Hematopoietic multipotent progenitor cell (in vitro differentiated cells): ENCODE measurements at regions not wholly inside any gene's neighbourhood (a gene's known extent, or its start where the extent isn't known, plus 50 kb on each side); places are given as distances from the start of the nearest gene placed in this dataset.

Source experiments
- DNase-seq, 3 donors: peaks; one replicate each; pipeline ENCODE4 v3.0.0-alpha.2; 2011 to 2015; ENCODE audit warnings: low read depth in 2 of 3, low spot score in 2 of 3

GRCh38 chr4:34732176-34732950 lies 1512.0 kb downstream of the ARAP2 start:
- DNase-seq, result no peak

GRCh38 chr4:34733185-34733941 lies 1511.0 kb downstream of the ARAP2 start:
- no peak for DNase-seq

- DNase-seq, result no peak
Observed at GRCh38 chr4:34766935-34767334, 1477.4 kb downstream of the ARAP2 start.

- no peak for DNase-seq
Observed at GRCh38 chr4:34767407-34767806, 1476.9 kb downstream of the ARAP2 start.

GRCh38 chr4:34771632-34772031 lies 1472.7 kb downstream of the ARAP2 start:
- DNase-seq, result no peak

- DNase-seq, result no peak
Observed at GRCh38 chr4:34790131-34790530, 1454.2 kb downstream of the ARAP2 start.

- no peak for DNase-seq
Observed at GRCh38 chr4:34791209-34791608, 1453.1 kb downstream of the ARAP2 start.

- no peak for DNase-seq
Observed at GRCh38 chr4:34800953-34801352, 1443.4 kb downstream of the ARAP2 start.

GRCh38 chr4:34814266-34814665 lies 1430.0 kb downstream of the ARAP2 start:
- no peak for DNase-seq

- no peak for DNase-seq
Observed at GRCh38 chr4:34824515-34824914, 1419.8 kb downstream of the ARAP2 start.

- DNase-seq, result no peak
Observed at GRCh38 chr4:34826660-34827059, 1417.7 kb downstream of the ARAP2 start.

GRCh38 chr4:34845926-34846325 lies 1398.4 kb downstream of the ARAP2 start:
- no peak for DNase-seq

GRCh38 chr4:34850421-34850820 lies 1393.9 kb downstream of the ARAP2 start:
- DNase-seq, result no peak

GRCh38 chr4:34850968-34851367 lies 1393.3 kb downstream of the ARAP2 start:
- DNase-seq, result no peak

- DNase-seq, result no peak
Observed at GRCh38 chr4:34851411-34851810, 1392.9 kb downstream of the ARAP2 start.

GRCh38 chr4:34854451-34854850 lies 1389.9 kb downstream of the ARAP2 start:
- no peak for DNase-seq

- no peak for DNase-seq
Observed at GRCh38 chr4:34861666-34862065, 1382.6 kb downstream of the ARAP2 start.

- no peak for DNase-seq
Observed at GRCh38 chr4:34878961-34879360, 1365.4 kb downstream of the ARAP2 start.

GRCh38 chr4:34880246-34880645 lies 1364.1 kb downstream of the ARAP2 start:
- DNase-seq, result no peak

GRCh38 chr4:34891892-34892291 lies 1352.4 kb downstream of the ARAP2 start:
- DNase-seq, result no peak

- DNase-seq, result no peak
Observed at GRCh38 chr4:34893382-34893781, 1350.9 kb downstream of the ARAP2 start.

GRCh38 chr4:34920032-34920431 lies 1324.3 kb downstream of the ARAP2 start:
- no peak for DNase-seq
